OCI-LY3 (cell line): ENCODE measurements at regions not wholly inside any gene's neighbourhood (a gene's known extent, or its start where the extent isn't known, plus 50 kb on each side); places are given as distances from the start of the nearest gene placed in this dataset.

Experiments used
- EZH2phosphoT487 ChIP-seq: fragments of 200-600 bp; shearing (Covaris generic); IDR thresholded peaks from 2 replicates; pipeline ENCODE4 v1.6.1; 2018; ENCODE audit warnings: antibody characterized with exemption, mixed run types, low read depth
- TF ChIP-seq, protein P1 (sequence below): fragments of 200-600, 300-600 bp; sonication (generic); IDR thresholded peaks from 2 replicates; pipeline ENCODE4 v1.5.1; 2014; ENCODE audit warnings: antibody characterized with exemption, low read length, low read depth

DNA sequence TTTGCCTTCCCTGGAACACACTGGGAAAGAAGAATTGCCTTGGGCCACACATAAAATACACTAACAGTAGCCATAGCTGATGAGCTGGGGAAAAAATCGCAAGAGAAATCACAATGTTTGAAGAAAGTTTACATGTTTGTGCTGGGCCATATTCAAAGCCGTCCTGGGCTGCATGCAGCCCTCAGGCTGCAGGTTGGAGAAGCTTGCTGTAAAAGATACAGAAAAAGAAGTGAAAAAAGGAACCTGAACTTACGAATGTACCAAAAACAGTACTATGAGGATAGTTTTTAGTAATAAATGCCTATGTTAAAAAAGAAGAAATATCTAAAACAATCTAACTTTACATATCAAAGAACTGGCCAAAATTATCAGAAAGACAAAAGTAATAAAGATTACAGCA is 82.1 kb downstream of the UGT2B28 start:
- TF ChIP-seq, protein P1, sequence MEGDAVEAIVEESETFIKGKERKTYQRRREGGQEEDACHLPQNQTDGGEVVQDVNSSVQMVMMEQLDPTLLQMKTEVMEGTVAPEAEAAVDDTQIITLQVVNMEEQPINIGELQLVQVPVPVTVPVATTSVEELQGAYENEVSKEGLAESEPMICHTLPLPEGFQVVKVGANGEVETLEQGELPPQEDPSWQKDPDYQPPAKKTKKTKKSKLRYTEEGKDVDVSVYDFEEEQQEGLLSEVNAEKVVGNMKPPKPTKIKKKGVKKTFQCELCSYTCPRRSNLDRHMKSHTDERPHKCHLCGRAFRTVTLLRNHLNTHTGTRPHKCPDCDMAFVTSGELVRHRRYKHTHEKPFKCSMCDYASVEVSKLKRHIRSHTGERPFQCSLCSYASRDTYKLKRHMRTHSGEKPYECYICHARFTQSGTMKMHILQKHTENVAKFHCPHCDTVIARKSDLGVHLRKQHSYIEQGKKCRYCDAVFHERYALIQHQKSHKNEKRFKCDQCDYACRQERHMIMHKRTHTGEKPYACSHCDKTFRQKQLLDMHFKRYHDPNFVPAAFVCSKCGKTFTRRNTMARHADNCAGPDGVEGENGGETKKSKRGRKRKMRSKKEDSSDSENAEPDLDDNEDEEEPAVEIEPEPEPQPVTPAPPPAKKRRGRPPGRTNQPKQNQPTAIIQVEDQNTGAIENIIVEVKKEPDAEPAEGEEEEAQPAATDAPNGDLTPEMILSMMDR, result no peak
- TF ChIP-seq EZH2phosphoT487, result no peak
